KMS-11 (cell line): ENCODE measurements at regions not wholly inside any gene's neighbourhood (a gene's known extent, or its start where the extent isn't known, plus 50 kb on each side); places are given as distances from the start of the nearest gene placed in this dataset.

Experiments used
- H2AFZ ChIP-seq: fragments of 200-600 bp; sonication (generic); 2 replicates; pipeline ENCODE4 v1.6.1; 2016; ENCODE audit warnings: antibody characterized with exemption, mixed run types, low read depth
- H3K27ac ChIP-seq: fragments of 200-600 bp; sonication (generic); 2 replicates; pipeline ENCODE4 v1.6.1; 2016; ENCODE audit warnings: mild to moderate bottlenecking, mixed run types
- H3K27me3 ChIP-seq: fragments of 200-600 bp; sonication (generic); 2 replicates; pipeline ENCODE4 v1.6.1; 2017; ENCODE audit warnings: mild to moderate bottlenecking, low read depth, mixed run types, moderate library complexity; ENCODE audit not compliant: insufficient read depth
- H3K36me3 ChIP-seq: fragments of 200-600 bp; sonication (generic); 2 replicates; pipeline ENCODE4 v1.6.1; 2017; ENCODE audit warnings: mild to moderate bottlenecking, mixed run types; ENCODE audit not compliant: insufficient read depth
- H3K4me1 ChIP-seq: fragments of 200-600 bp; sonication (generic); 2 replicates; pipeline ENCODE4 v1.6.1; 2016; ENCODE audit warnings: mild to moderate bottlenecking, low read depth, mixed run types; ENCODE audit not compliant: poor library complexity, severe bottlenecking
- H3K4me2 ChIP-seq: fragments of 200-600 bp; sonication (generic); 2 replicates; pipeline ENCODE4 v1.7.0; 2016; ENCODE audit warnings: mild to moderate bottlenecking, mixed run types
- H3K4me3 ChIP-seq: fragments of 200-600 bp; sonication (generic); IDR thresholded peaks from 2 replicates; pipeline ENCODE4 v1.6.1; 2017; ENCODE audit warnings: low read depth, low read length, mixed read lengths; ENCODE audit not compliant: insufficient read depth
- H3K79me2 ChIP-seq: fragments of 200-600 bp; sonication (generic); 2 replicates; pipeline ENCODE4 v1.6.1; 2016; ENCODE audit warnings: low read depth, mixed run types; ENCODE audit not compliant: insufficient read depth
- H3K9ac ChIP-seq: fragments of 200-600 bp; sonication (generic); 2 replicates; pipeline ENCODE4 v1.6.1; 2016; ENCODE audit warnings: mild to moderate bottlenecking, mixed run types
- H4K20me1 ChIP-seq: fragments of 200-600 bp; sonication (generic); 2 replicates; pipeline ENCODE4 v1.6.1; 2016; ENCODE audit warnings: mild to moderate bottlenecking, mixed run types; ENCODE audit not compliant: insufficient read depth
- CTCF ChIP-seq: fragments of 200-600 bp; sonication (generic); conservative IDR thresholded peaks from 2 replicates; pipeline ENCODE4 v1.6.1; 2017; ENCODE audit warnings: low read depth, mild to moderate bottlenecking, antibody characterized with exemption, low read length, moderate library complexity, mixed read lengths

DNA sequence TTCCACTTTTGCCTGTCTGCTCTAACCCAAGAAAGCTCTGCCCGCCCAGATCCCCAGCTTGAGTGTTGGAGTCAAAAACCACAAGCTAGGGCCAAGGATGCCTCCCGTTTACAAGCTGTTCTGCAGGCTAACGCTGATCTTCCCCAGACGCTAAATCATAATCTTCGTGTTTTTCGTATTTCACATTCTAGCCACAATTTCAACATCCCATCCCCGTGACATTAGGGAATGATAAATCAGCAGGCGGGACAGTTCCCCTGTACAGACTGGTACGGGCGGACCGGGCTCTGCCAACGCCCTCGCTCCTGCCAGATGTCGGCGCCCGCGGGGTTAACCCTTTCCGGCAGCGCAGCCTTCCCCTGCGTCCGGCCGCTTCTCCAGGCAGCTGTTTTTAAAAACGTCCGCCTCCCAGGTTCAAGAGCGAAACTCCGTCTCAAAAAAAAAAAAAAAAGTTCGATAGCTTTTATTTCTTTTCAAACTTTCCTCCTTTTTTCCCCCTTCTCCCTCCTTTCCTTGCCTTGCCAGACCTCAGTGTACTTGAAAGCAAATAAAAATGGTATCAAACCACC lies 81.0 kb upstream of the BNC1 start:
- H3K79me2 ChIP-seq: no peaks in the 10 kb centered on the region
- H3K4me3 ChIP-seq: no peak overlapping the region
- H2AFZ ChIP-seq: no peak overlapping the region
- no peaks in the 10 kb centered on the region for H3K4me1 ChIP-seq
- H3K27ac ChIP-seq: no peak overlapping the region
- H3K27me3 ChIP-seq: no peaks in the 10 kb centered on the region
- H3K36me3 ChIP-seq: no peaks in the 10 kb centered on the region
- no peak overlapping the region for H3K4me2 ChIP-seq
- no peak overlapping the region for H3K9ac ChIP-seq
- H4K20me1 ChIP-seq: no peaks in the 10 kb centered on the region
- TF ChIP-seq CTCF: no peak

DNA sequence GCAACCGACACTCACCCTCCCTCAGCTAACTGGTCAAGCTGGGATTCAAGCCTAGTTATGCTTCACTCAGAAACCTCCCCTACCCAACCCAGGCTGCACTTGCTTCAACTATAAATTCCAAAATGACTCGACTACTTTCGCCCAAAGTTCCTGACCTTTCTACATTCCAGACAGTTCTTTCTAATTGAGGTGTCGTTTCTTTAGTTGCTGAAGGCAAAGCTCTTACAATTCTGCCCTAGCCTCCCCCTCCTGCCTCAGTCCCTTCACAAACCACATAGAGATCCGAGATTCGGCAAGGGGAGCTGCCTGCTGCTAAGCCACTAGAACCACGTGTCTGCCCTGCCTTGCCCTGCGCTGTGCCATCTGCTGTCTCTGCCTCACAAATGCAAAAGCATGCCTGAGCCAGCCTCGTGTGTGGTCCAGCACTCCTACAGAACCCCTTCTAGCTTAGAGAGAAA lies 74.7 kb upstream of the SH3GL3 start:
- Histone ChIP-seq H3K79me2 (no peaks in the 10 kb centered on the region), H4K20me1 (no peaks in the 10 kb centered on the region), H3K9ac (no peak overlapping the region), H3K36me3 (no peaks in the 10 kb centered on the region), H2AFZ (no peak overlapping the region), H3K27ac (no peak overlapping the region), H3K4me1 (no peaks in the 10 kb centered on the region), H3K27me3 (no peaks in the 10 kb centered on the region), H3K4me2 (no peak overlapping the region), H3K4me3 (no peak overlapping the region)
- no peak for TF ChIP-seq CTCF

DNA sequence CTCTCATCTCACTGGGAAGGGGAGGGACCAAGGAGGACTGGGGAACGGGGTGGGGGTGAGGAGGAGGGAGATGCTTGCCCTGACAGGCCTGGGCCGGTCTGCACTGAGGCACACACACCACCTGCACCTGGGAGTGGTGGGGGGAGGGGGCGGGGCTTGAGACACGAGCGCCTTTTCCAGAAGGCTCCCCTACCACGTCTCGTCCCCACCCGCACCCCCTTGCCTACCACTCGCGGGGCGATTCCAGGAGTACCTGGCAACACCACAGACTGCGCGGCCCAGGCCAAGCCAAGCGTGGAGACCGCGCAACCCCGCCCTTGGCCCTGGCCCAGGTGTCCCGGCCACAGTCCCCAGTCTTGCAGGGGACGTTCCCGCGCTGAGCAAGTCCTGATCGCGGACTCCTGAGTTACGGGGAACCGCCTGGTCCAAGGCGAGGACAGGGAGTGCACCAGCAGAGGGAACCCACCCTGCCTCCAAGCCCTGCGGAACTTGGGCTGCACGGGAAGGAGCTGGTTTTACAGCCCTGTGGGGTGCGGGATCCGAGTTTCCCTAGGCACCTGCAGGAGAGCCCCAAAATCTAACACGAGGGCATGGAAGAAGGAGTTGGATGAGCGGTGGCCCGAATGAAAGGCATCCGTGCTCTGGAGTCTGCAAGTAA lies 68.1 kb upstream of the SH3GL3 start:
- H2AFZ ChIP-seq: no peak overlapping the region

GRCh38 chr15:83379579-83379959 lies 67.6 kb upstream of the SH3GL3 start:
- no peak overlapping the region for H3K9ac ChIP-seq
- H3K36me3 ChIP-seq: no peaks in the 10 kb centered on the region
- no peaks in the 10 kb centered on the region for H3K79me2 ChIP-seq
- no peaks in the 10 kb centered on the region for H3K4me1 ChIP-seq
- no peaks in the 10 kb centered on the region for H3K27me3 ChIP-seq
- no peak overlapping the region for H2AFZ ChIP-seq
- H3K4me3 ChIP-seq: no peak overlapping the region
- no peak for TF ChIP-seq CTCF
- H3K27ac ChIP-seq: no peak overlapping the region
- H4K20me1 ChIP-seq: no peaks in the 10 kb centered on the region
- no peak overlapping the region for H3K4me2 ChIP-seq

More for the DNA sequence above, 68.1 kb upstream of the SH3GL3 start:
- no peaks in the 10 kb centered on the region for H3K27me3 ChIP-seq
- no peaks in the 10 kb centered on the region for H3K79me2 ChIP-seq
- no peaks in the 10 kb centered on the region for H3K36me3 ChIP-seq
- no peak overlapping the region for H3K4me2 ChIP-seq
- no peaks in the 10 kb centered on the region for H3K4me1 ChIP-seq
- no peak overlapping the region for H3K4me3 ChIP-seq
- H3K27ac ChIP-seq: no peak overlapping the region
- no peak for TF ChIP-seq CTCF
- no peak overlapping the region for H3K9ac ChIP-seq
- no peaks in the 10 kb centered on the region for H4K20me1 ChIP-seq
